Left cardiac atrium (tissue), 4 donors: ENCODE measurements at regions not wholly inside any gene's neighbourhood (a gene's known extent, or its start where the extent isn't known, plus 50 kb on each side); places are given as distances from the start of the nearest gene placed in this dataset.

ENCODE experiments used
- ATAC-seq, 2 donors: fragments of 200-7000 bp; cut with Tn5 transposase; one replicate each; pipeline ENCODE4 v1.9.1; 2020; ENCODE audit warnings: mild to moderate bottlenecking in 2 of 2, moderate library complexity in 2 of 2
- DNase-seq: peaks from one replicate; pipeline ENCODE4 v3.0.0-alpha.2; 2020
- intact Hi-C, 2 donors: fragments of 100-400 bp; cut with DNase I; formaldehyde crosslinking; loops; one replicate each; pipeline versions ENCODE4 v1.14.1 to v1.15.1; 2022 to 2023
- donor health status: DM: no; HTN: yes; CAD: no.
- donor health status: DM: no; HTN: yes; CAD: no; lungs with severe emphysema.
- donor health status: DM: yes; HTN: yes; CAD: no.
- donor health status: Dilated cardiomyopathy.

DNA sequence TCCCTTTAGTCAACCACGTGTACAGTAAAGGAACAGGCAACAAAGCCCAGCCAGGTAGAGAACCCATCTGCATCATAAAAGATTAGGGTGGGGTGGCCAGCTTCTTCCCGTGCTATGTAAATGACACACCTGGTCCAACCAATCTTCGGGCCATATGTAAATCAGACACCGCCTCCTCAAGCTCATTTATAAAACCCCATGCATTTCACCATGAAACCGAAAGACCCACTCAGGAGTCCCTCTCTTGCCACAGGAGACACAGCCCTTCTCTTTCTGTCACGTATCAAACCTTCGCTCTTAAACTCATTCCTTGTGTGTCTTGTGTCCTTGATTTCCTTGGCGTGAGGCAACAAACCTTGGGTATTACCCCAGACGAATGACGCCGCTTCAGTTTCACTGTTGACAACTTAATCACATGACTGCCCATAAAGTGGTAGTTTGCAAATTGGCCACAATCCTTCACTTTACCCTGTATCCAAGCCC is 59.8 kb upstream of the TBPL2 start:
- intact Hi-C loops = no loop called here
- ATAC-seq = no peak
- DNase-seq = no peak

DNA sequence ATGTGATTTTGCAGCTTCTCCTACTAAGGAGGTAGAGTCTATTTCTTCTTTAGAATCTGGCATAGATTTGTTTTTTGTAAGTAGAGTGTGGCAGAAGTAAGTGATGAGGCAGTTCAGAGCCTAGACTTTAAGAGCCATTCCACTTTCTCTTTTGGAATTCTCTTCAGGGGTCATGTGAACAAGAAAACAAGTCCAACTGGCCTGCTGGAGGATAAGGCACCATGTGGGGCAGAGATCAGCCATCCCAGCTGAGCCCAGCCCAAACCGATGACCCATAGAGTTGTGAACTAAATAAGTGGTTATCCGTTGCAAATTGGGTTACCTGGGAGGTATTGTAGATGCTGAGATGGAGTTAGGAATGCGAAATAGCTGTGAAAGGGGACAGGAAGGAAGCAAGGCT is 60.3 kb upstream of the TBPL2 start:
- ATAC-seq (no peak), DNase-seq (no peak)
- intact Hi-C loops = no loop called here

GRCh38 chr14:55502746-55503284 is 62.4 kb upstream of the TBPL2 start:
- DNase-seq = no peak
- no peak for ATAC-seq
- intact Hi-C loops = no loop called here

- ATAC-seq (no peak), DNase-seq (no peak)
- intact Hi-C loops = no loop called here
Measured at GRCh38 chr14:55505846-55506245, 65.4 kb upstream of the TBPL2 start.

GRCh38 chr14:55508676-55509075 is 68.3 kb upstream of the TBPL2 start:
- intact Hi-C loops = no loop called here
- ATAC-seq = no peak

GRCh38 chr14:55512421-55512820 is 67.6 kb upstream of the KTN1 start:
- no peak for ATAC-seq
- intact Hi-C loops = no loop called here

More at GRCh38 chr14:55508676-55509075, 68.3 kb upstream of the TBPL2 start:
- no peak for DNase-seq

GRCh38 chr14:55513491-55513890 is 66.5 kb upstream of the KTN1 start:
- ATAC-seq = no peak
- intact Hi-C loops = no loop called here
- DNase-seq = no peak

More at GRCh38 chr14:55512421-55512820, 67.6 kb upstream of the KTN1 start:
- no peak for DNase-seq

GRCh38 chr14:55514819-55515490 is 65.1 kb upstream of the KTN1 start:
- no peak for ATAC-seq
- intact Hi-C loops = no loop called here
- peak; percentile 22 for DNase-seq

DNA sequence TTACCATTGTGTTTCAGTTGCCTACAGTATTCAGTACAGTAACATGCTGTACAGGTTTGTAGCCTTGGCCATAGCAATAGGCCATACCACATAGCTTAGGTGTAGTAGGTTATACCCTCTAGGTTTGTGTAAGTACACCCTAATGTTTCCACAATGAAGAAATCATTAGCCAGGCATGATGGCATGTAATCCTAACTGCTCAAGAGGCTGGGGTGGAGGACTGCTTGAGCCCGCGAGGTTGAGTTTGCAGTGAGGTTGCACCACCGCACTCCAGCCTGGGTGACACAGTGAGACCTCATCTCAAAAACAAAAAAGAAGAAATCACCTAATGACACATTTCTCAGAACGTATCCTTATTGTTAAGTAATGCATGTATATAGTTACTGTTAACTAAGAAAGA is 63.2 kb upstream of the KTN1 start:
- no peak for DNase-seq
- ATAC-seq = no peak

DNA sequence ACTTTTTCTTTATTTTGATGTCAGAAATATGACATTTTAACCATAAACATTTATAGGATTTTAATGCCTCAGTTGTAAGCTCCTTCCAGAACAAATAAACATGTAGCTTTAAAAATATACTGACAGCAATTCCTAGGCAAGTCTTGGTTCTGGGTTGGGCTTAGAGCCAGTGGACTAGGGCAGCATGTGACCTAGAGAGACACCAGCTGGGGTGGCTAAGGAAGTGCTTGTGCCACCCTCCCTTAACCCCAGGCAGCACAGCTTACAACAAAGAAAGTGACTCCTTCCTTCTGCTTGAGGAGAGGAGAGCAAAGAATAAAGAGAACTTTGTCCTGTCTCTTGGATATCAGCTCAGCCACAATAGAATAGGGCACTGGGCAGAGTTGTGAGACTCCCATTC is 61.6 kb upstream of the KTN1 start:
- DNase-seq = no peak
- intact Hi-C loops = no loop called here
- no peak for ATAC-seq

More for the DNA sequence above, 63.2 kb upstream of the KTN1 start:
- intact Hi-C loops = no loop called here

- ATAC-seq (no peak), DNase-seq (no peak)
- intact Hi-C loops = no loop called here
Measured at GRCh38 chr14:55519473-55520080, 60.4 kb upstream of the KTN1 start.

DNA sequence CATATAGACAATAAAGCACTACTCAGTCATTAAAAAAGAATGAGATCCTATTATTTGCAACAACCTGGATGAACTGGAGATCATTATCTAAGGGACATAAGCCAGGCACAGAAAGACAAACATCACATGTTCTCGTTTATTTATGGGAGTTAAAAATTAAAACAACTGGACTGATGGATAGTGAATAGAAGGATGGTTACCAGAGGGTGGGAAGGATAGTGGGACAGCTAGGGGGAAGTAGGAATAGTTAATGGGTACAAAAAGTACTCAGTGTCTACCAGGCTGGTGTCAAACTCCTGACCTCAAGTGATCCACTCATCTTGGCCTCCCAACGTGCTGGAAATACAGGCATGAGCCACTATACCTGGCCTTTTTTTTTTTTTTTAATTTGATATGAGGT is 56.7 kb upstream of the KTN1 start:
- intact Hi-C loops = no loop called here
- ATAC-seq (no peak), DNase-seq (no peak)
